H54 (cell line): ENCODE measurements at regions not wholly inside any gene's neighbourhood (a gene's known extent, or its start where the extent isn't known, plus 50 kb on each side); places are given as distances from the start of the nearest gene placed in this dataset.
"Not testable (repeated sequence)": the region's sequence is repeated elsewhere in the genome, so short reads cannot be mapped to it uniquely, and the experiment has no call there.

Experiments used
- DNase-seq: peaks from one replicate; pipeline ENCODE4 v3.0.0; 2011; ENCODE audit warnings: low spot score, mixed read lengths; ENCODE audit not compliant: insufficient read length
- FAIRE-seq: peaks from 3 replicates; lab custom pipeline; 2011; peaks lifted over from hg19 to GRCh38; lab: Jason Lieb, UNC
- POLR2A ChIP-seq: IDR thresholded peaks from 2 replicates; pipeline ENCODE4 v1.6.1; 2011; ENCODE audit warnings: low read depth, mild to moderate bottlenecking, low read length

DNA sequence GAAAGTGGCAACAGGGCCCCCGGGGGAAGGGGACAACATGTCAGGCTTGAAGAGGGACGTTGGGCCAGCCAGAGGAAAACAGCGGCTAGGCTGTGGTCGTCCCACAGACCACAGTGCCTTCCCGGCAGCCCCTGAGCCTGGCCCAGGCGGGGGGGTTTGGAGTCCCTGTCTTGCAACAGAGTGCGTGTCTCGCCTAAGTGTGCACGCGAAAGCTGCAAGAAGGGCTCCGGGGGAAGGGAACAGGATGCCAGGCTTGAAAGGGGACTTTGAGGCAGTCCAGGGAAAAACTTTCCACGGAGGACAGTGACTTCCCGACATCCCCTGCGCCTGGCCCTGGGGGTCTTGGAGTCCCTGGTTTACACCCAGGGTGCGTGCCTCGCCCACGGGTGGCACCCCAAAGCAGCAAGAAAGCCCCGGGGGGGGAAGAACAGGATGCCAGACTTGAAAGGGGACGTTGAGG is 157.5 kb upstream of the ALG10B start:
- no peak for TF ChIP-seq POLR2A
- DNase-seq (no peak), FAIRE-seq (no peak)

DNA sequence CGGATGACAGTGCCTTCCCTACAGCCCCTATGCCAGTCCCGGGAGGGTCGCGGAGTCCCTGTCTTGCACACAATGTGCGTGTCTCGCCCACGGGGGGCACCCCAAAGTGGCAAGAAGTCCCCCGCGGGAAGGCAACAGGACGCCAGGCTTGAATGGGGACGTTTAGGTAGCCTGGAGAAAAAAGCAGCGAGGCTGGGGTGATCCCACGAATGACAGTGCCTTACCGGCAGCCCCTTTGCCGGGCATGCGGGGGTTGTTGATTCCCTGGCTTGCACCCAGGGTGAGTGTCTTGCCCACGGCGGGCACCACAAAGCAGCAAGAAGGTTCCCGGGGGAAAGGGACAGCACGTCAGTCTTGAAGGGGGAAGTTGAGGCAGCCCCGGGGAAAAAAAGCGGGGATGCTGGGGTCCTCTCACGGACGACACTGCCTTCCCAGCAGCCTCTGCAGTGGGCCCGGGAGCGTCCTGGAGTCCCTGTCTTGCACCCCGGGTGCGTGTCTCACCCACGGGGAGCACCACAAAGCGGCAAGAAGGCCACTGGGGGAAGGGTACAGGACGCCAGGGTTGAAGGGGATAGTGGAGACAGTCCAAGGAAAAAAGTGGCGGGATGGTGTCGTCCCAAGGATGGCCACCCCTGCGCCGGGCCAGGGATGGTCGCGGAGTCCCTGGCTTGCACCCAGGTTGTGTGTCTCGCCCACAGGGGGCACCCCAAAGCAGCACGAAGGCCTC is 156.8 kb upstream of the ALG10B start:
- TF ChIP-seq POLR2A = no peak
- no peak for FAIRE-seq
- no peak for DNase-seq

DNA sequence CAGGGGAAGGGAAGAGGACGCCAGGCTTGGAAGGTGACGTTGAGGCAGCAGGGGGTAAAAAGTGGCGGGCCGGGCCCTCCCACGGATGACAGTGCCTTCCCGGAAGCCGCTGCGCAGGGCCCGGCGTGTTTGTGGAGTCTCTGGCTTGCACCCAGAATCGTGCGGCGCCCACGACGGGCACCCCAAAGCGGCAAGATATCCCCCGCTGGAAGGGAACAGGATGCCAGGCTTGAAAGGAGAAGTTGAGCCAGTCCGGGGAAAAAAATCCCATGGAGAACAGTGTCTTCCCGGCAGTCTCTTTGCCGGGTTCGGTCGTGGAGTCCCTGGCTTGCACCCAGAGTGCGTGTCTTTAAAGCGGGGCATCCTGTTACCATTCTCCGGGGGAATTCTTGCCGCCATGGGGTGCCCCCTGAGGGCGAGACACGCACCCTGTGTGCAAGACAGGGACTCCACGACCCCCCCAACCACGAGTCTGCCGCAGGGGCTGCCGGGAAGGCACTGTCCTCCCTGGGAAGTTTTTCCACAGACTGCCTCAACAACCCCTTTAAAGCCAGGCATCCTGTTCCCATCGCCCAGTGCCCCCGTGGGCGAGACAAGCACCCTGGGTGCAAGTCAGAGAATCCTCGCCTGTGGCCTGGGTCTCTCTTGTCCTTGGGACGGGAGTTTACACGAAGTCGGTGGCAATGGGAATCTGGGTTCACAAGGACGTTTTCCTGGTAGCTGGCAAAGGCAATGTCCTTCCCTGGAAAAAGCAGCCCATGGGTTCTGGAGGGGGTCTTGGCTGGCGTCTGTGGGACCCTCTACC is 156.1 kb upstream of the ALG10B start:
- no peak for TF ChIP-seq POLR2A
- FAIRE-seq (no peak), DNase-seq (no peak)

DNA sequence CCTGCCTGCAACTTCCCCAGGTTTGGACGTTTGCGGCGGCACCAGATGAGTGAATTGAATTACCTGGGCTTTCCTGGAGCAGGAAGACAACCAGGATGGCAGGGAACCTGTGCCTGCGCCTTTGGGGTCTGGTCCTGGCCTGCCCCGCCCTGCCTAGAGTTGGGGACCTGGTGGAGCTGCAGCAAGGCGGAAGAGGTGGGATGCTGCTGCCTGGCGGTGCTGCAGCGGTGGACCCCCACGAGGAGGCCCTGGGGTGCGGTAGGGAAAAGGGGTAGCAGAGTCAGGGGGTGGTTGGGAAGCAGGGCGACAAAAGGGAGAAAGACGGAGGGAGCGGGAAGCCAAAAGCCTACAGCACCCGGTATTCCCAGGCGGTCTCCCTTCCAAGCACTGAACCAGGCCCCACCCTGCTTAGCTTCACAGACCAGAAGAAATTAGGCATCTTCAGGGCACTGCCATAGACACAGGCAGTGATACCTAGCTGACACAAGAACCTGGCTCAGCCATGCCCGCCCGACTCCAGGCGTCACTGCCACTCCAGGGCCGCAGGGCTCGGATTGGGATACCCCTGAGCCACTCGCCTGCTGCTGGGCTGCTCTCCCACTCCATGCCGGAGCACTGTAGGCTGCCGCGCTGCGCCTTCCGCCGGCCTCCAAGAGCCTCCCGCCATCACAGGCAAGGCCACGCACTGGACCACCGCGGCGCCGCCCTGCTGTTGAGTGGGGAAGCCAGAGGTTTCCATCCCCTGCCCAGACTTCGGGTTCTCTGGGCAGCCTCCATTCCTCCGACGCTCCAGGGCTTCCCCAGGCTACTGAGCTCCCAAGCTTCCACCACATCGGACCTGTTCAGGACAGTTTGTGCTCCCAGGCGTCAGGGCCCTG is 155.2 kb upstream of the ALG10B start:
- no peak for DNase-seq
- no peak for FAIRE-seq

DNA sequence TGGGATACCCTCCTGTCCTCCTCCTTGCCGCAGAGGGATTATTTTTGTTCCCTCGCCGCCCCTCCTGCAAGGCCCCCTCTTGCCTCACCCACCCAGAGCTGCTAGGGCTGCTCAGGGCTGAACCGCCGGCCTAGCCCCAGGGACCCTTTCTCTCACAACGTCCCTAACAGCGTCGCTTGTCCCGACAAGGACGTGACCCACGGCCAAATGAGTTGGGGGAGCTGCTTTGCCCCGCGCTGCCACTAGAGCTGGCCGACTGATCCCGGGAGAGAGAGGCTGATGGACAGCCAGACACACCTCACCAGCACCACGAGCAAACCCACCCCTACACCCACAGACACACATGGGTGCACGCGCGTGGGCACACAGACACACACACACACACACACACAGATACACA is 154.6 kb upstream of the ALG10B start:
- FAIRE-seq = no peak
- DNase-seq = no peak
- TF ChIP-seq POLR2A = no peak

More for the DNA sequence above, 155.2 kb upstream of the ALG10B start:
- no peak for TF ChIP-seq POLR2A

DNA sequence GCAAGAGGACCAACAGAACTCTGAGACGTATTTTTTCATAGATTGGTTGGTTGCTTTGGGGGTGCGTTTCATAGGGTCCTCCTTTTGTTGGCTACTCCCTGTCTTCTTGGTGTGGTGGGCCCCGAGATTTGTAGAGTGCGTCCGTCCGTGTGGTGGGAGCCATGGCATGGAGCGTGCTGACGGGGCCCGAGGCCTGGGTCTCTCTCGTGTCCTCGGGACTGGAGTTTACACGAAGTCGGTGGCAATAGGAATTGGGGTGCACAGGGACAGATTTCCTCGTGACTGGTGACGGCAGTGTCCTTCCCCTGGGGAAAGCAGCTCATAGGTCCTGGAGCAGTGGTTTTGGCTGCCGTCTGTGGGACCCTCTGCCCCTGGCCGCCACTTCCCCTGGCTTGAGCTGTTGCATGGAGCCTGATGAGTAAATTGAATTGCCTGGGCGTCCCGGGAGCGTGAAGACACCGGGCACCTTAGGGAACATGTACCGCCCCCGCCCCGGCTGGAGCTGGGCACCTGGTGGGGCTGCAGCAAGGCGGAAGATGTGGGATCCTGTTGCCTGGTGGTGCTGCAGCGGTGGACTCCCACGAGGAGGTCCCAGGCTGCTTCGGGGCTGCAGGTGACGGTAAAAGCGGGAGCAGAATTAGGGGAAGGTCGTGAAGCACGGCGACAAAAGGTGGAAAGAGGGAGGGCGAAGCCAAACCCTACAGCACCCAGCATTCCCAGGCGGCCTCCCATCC is 153.7 kb upstream of the ALG10B start:
- no peak for DNase-seq
- TF ChIP-seq POLR2A = no peak
- FAIRE-seq = no peak

DNA sequence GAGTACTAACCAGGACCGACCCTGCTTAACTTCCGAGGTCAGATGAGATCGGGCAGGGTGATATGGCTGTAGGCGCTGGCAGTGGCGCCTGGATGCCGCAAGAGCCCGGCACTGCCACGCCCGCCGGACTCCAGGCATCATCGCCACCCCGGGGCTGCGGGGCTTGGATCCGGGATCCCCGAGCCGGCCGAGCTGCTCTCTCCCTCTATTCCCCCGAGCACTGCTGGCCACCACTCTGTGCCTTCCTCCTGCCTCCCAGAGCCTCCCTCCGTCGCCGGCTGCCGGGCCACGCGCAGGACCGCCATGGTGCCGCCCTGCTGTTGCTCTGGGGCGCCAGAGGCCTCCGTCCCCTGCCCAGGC is 153.2 kb upstream of the ALG10B start:
- DNase-seq (no peak), FAIRE-seq (no peak)
- TF ChIP-seq POLR2A = no peak

DNA sequence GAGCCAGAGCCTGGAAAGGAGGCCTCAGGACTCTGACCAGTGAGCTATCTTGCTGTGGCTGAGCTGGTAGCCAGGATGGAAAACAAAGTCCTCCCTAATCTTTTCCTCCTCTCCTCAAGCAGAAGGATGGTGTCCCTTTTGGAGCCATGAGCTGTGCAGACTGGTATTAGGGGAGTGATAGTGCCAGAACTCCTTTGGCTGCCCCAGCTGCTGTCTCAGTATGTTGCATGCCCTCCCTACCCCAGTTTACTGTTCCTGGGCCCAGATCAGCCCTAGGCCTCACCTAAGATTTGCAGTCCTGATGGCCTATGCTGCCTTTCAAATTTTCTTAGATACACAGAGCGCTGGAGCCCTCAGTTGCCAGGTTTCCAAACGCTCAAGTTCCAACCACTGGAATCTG is 150.3 kb upstream of the ALG10B start:
- no peak for DNase-seq

DNA sequence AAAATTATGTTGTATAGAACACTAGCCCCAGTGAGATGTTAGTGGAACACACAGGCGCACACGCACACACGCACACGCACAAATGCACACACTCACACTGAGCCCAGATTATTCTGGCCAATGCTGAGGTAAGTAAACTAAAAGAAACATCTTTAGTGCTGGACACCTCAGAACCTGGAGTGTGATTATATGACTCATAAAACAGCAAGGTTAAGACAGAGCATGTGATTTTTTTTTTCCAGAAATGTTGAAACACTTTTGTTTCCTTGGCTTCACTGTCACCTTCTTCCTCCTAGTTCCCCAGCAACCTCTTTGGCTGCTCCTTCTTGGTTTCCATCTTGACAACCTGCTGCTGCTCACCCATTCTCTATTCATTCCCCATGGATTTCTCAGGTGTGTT is 141.0 kb upstream of the ALG10B start:
- TF ChIP-seq POLR2A = no peak
- DNase-seq (no peak), FAIRE-seq (no peak)

More for the DNA sequence above, 150.3 kb upstream of the ALG10B start:
- TF ChIP-seq POLR2A = no peak
- FAIRE-seq = no peak

DNA sequence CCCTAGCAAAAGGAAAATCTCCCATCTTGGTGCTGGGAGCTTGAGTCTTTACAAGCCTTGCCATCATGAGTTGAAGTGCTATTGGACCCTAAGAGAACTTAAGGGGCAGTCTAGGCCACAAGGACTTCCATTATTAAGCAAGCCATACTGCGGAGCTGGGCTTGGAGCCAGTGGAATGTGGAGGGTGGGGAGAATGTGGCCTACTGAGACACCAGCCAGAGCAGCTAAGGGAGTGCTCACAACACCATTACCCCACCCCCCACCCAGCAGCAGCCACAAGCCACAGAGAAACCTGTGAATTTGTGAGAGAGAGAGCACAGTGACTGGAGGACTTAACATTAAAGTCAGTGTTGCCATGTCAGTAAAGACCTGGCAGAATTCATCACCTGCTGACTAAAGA is 133.0 kb upstream of the ALG10B start:
- peak; percentile 53 for FAIRE-seq
- not testable (repeated sequence) for DNase-seq

DNA sequence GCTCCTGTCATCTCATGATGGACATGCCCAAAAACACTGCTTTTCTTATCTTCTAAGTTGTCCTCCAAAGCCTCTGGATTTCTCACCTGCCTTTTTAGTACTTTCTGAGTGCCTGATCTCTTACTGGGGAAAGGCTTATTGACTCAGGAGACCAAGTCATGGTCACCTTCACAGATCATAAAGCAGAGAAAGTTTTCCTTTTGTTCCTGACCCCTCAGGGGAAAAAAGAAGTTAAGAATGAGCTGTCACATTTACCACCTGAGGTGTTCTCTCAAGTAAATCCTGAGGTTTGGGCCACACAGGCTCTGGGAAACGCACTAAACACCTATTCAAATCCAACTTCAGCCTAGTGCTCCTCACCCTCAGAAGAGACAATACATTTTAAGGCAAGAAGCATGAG is 119.3 kb upstream of the ALG10B start:
- not testable (repeated sequence) for FAIRE-seq, DNase-seq

DNA sequence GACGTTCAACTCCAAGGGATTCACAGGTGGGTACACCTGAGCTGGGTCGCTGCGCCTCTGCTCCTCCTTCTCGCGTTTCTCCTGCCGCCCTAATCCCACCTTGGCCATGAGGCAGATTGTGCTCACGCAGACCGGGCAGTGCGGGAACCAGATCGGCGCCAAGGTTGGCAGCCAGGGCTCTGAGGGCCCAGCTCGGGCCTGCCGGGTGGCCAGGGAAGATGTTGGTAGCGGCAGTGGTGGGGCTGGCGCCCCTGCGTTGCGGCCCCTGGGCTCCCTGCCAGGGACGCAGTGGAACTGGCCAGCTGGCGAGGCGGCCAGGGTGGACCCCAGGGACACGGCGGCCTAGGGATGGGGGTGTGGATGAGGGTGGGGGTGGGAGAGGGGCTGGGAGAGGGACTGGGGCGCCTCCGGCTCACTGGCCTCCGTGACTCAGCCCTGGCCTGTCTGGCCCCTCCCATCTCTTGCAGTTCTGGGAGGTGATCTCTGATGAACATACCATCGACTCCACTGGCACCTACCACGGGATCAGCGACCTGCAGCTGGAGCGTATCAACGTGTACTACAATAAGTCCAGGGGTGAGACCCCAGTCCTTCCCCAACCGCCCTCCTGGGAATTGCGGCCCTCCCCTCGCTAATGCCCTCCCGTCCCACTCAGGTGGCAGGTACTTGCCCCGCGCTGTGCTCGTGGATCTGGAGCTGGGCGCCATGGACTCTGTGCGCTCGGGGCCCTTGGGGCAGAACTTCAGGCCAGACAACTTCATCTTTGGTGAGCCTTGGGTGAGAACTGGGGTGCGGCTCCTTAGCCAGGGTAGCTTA is 114.9 kb upstream of the ALG10B start:
- DNase-seq (no peak), FAIRE-seq (no peak)
- no peak for TF ChIP-seq POLR2A
